ENCODE measurements at regions not wholly inside any gene's neighbourhood (a gene's known extent, or its start where the extent isn't known, plus 50 kb on each side); places are given as distances from the start of the nearest gene placed in this dataset.

DNA sequence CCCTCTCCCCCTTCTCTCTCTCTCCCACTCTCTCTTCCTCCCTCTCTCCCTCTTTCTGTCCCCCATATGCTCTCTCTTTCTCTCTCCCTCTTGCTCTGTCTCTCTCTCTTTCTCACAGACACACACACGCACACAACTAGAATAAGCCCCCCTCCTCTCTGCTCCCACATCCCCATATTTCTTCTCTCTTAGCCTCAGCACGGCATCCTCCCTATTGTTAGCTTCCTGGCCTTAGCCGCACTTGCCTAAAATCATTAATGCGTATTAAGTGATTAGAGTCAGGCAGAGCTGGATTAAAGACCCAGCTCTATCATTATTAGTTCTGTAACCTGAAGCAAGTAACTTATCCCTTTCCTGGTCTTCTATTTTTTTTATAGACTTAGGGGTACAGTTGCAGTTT, 319.0 kb upstream of the C16orf82 start:
- no peak overlapping the region for H2AFZ ChIP-seq (ENCODE audit: low read depth, low read length, poor library complexity, severe bottlenecking)
- H3K9ac ChIP-seq (ENCODE audit: low read length) = no peak overlapping the region
- ATAC-seq (no peak), DNase-seq (ENCODE audit: low read depth, low spot score) (no peak)
- TF ChIP-seq YY1 (IDR thresholded peaks at IDR 0.05; ENCODE audit: extremely low read depth, insufficient replicate concordance, low read depth, low read length) (no peak), RAD21 (IDR thresholded peaks at IDR 0.05; ENCODE audit: low read depth) (no peak), CBX3 (IDR thresholded peaks at IDR 0.05; ENCODE audit: low read depth) (no peak)
- TF ChIP-seq, protein P1, sequence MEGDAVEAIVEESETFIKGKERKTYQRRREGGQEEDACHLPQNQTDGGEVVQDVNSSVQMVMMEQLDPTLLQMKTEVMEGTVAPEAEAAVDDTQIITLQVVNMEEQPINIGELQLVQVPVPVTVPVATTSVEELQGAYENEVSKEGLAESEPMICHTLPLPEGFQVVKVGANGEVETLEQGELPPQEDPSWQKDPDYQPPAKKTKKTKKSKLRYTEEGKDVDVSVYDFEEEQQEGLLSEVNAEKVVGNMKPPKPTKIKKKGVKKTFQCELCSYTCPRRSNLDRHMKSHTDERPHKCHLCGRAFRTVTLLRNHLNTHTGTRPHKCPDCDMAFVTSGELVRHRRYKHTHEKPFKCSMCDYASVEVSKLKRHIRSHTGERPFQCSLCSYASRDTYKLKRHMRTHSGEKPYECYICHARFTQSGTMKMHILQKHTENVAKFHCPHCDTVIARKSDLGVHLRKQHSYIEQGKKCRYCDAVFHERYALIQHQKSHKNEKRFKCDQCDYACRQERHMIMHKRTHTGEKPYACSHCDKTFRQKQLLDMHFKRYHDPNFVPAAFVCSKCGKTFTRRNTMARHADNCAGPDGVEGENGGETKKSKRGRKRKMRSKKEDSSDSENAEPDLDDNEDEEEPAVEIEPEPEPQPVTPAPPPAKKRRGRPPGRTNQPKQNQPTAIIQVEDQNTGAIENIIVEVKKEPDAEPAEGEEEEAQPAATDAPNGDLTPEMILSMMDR (IDR thresholded peaks at IDR 0.05 in 2 of 3, conservative IDR thresholded peaks at IDR 0.05 in 1 of 3; ENCODE audit: borderline replicate concordance in 1 of 3, insufficient read depth in 1 of 3, low read depth in 2 of 3, low read length in 2 of 3) = no peak
- TF ChIP-seq, protein P2, sequence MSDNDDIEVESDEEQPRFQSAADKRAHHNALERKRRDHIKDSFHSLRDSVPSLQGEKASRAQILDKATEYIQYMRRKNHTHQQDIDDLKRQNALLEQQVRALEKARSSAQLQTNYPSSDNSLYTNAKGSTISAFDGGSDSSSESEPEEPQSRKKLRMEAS (IDR thresholded peaks at IDR 0.05) = no peak
- H3K27ac ChIP-seq (ENCODE audit: low read depth, low read length) = no peak overlapping the region
- H3K4me3 ChIP-seq (replicated peaks in 1 of 2; ENCODE audit: low read depth in 1 of 2, low read length in 2 of 2) = no peak overlapping the region
- CTCF ChIA-PET = no interaction called here
- no peaks in the 10 kb centered on the region for H3K79me2 ChIP-seq (ENCODE audit: insufficient read depth, low read length)
- intact Hi-C loops (cut with micrococcal nuclease) = no loop called here
- RAD21 ChIA-PET (ENCODE audit: low non-redundant PET in 1 of 2, low total read pairs in 2 of 2, uncharacterized antibody in 2 of 2, unreplicated experiment in 2 of 2) = no interaction called here
- POLR2A ChIA-PET = no interaction called here
- H3K4me1 ChIP-seq (ENCODE audit: control insufficient read depth in 1 of 2, insufficient read depth in 2 of 2, low read length in 2 of 2) = no peaks in the 10 kb centered on the region
- no peaks in the 10 kb centered on the region for H3K9me3 ChIP-seq (ENCODE audit: control insufficient read depth in 1 of 2, insufficient read depth in 1 of 2, low read depth in 1 of 2, low read length in 2 of 2)
- no TSS peak for BruUV-seq (replicated peaks)
- H3K4me2 ChIP-seq (ENCODE audit: low read length) = no peak overlapping the region
- H3K27me3 ChIP-seq (ENCODE audit: insufficient read depth, low read length) = no peaks in the 10 kb centered on the region
- H3K9me2 ChIP-seq (ENCODE audit: insufficient read depth) = no peaks in the 10 kb centered on the region
- no peaks in the 10 kb centered on the region for H4K20me1 ChIP-seq (ENCODE audit: insufficient read depth)
- no peaks in the 10 kb centered on the region for H3K36me3 ChIP-seq (ENCODE audit: control insufficient read depth in 1 of 2, insufficient read depth in 2 of 2, low read length in 2 of 2)

DNA sequence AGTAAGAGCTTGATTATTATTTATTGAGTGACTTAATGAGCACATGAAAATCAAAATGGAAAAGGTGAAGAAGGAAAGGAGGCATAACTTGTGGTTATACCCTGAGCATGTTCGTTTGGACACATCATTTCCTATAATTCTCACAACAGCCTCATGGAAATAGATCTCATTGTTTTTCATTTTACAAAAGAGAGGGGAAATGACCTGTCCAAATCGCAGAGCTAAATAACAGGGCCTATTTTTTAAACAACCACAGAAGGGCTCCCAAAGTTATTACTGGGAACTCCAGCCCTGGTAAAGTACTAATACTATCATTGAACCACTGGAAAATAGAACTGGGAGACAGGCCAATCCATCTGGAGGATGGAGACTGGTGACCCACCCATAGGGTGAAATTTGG, 317.7 kb upstream of the C16orf82 start:
- Histone ChIP-seq H3K27me3 (ENCODE audit: insufficient read depth, low read length) (no peaks in the 10 kb centered on the region), H3K4me2 (ENCODE audit: low read length) (no peak overlapping the region), H4K20me1 (ENCODE audit: insufficient read depth) (no peaks in the 10 kb centered on the region), H3K27ac (ENCODE audit: low read depth, low read length) (no peak overlapping the region), H3K9me2 (ENCODE audit: insufficient read depth) (no peaks in the 10 kb centered on the region), H2AFZ (ENCODE audit: low read depth, low read length, poor library complexity, severe bottlenecking) (no peak overlapping the region), H3K4me3 (replicated peaks in 1 of 2; ENCODE audit: low read depth in 1 of 2, low read length in 2 of 2) (no peak overlapping the region), H3K36me3 (ENCODE audit: control insufficient read depth in 1 of 2, insufficient read depth in 2 of 2, low read length in 2 of 2) (no peaks in the 10 kb centered on the region), H3K9ac (ENCODE audit: low read length) (no peak overlapping the region), H3K79me2 (ENCODE audit: insufficient read depth, low read length) (no peaks in the 10 kb centered on the region), H3K4me1 (ENCODE audit: control insufficient read depth in 1 of 2, insufficient read depth in 2 of 2, low read length in 2 of 2) (no peaks in the 10 kb centered on the region), H3K9me3 (ENCODE audit: control insufficient read depth in 1 of 2, insufficient read depth in 1 of 2, low read depth in 1 of 2, low read length in 2 of 2) (0 out of 4 replicates have a peak, but pooled peaks cover 0 to 1% of the 10 kb centered on the region in 2 experiments)
- TF ChIP-seq CEBPB (IDR thresholded peaks at IDR 0.05; ENCODE audit: low read depth) (no peak), YY1 (IDR thresholded peaks at IDR 0.05; ENCODE audit: extremely low read depth, insufficient replicate concordance, low read depth, low read length) (no peak), SRF (IDR thresholded peaks at IDR 0.05; ENCODE audit: low read depth) (no peak)
- TF ChIP-seq, protein P1 (IDR thresholded peaks at IDR 0.05 in 2 of 3, conservative IDR thresholded peaks at IDR 0.05 in 1 of 3; ENCODE audit: borderline replicate concordance in 1 of 3, insufficient read depth in 1 of 3, low read depth in 2 of 3, low read length in 2 of 3) = no peak
- intact Hi-C loops (cut with micrococcal nuclease) = no loop called here
- RAD21 ChIA-PET (ENCODE audit: low non-redundant PET in 1 of 2, low total read pairs in 2 of 2, uncharacterized antibody in 2 of 2, unreplicated experiment in 2 of 2) = no interaction called here
- DNase-seq (ENCODE audit: low read depth, low spot score) (no peak), ATAC-seq (no peak)
- POLR2A ChIA-PET = no interaction called here
- no TSS peak for BruUV-seq (replicated peaks)
- CTCF ChIA-PET = interaction anchor here (0.5 kb wide), 1 partner anchor 361 kb away, joined by 4 read pairs; no protein-coding TSS in a partner anchor
